ENCODE measurements at regions not wholly inside any gene's neighbourhood (a gene's known extent, or its start where the extent isn't known, plus 50 kb on each side); places are given as distances from the start of the nearest gene placed in this dataset.

GRCh38 chr7:46841248-46841647 is 740.7 kb downstream of the TNS3 start:
- H3K27me3 ChIP-seq: no peaks in the 10 kb centered on the region
- H3K36me3 ChIP-seq: no peaks in the 10 kb centered on the region
- 89 to 90% methylated on average over 3 of the region's 3 CpGs for WGBS, 2 donors
- H3K4me1 ChIP-seq: no peaks in the 10 kb centered on the region
- H3K27ac ChIP-seq: no peak overlapping the region
- TF ChIP-seq EP300 (IDR thresholded peaks at IDR 0.05): no peak
- no peak for TF ChIP-seq CTCF (IDR thresholded peaks at IDR 0.05)
- no peak for TF ChIP-seq POLR2A (IDR thresholded peaks at IDR 0.05)
- no peak overlapping the region for H3K4me3 ChIP-seq
- no peak for DNase-seq (ENCODE audit: low spot score in 2 of 2)
- H3K9me3 ChIP-seq: no peaks in the 10 kb centered on the region

GRCh38 chr7:46839651-46840050 is 742.3 kb downstream of the TNS3 start:
- no peaks in the 10 kb centered on the region for H3K9me3 ChIP-seq
- no peak for DNase-seq (ENCODE audit: low spot score in 2 of 2)
- H3K27ac ChIP-seq: no peak overlapping the region
- WGBS, 2 donors: 49 to 79% methylated on average over 3 of the region's 3 CpGs
- no peaks in the 10 kb centered on the region for H3K27me3 ChIP-seq
- no peaks in the 10 kb centered on the region for H3K4me1 ChIP-seq
- no peak overlapping the region for H3K4me3 ChIP-seq
- TF ChIP-seq EP300 (IDR thresholded peaks at IDR 0.05) (no peak), CTCF (IDR thresholded peaks at IDR 0.05) (no peak), POLR2A (IDR thresholded peaks at IDR 0.05) (no peak)
- H3K36me3 ChIP-seq: no peaks in the 10 kb centered on the region

GRCh38 chr7:46838463-46838862 is 743.4 kb downstream of the TNS3 start:
- 76 to 79% methylated on average over 5 of the region's 5 CpGs for WGBS, 2 donors
- no peak overlapping the region for H3K27ac ChIP-seq
- H3K27me3 ChIP-seq: no peaks in the 10 kb centered on the region

GRCh38 chr7:46835556-46835955 is 746.4 kb downstream of the TNS3 start:
- Histone ChIP-seq H3K4me1 (no peaks in the 10 kb centered on the region), H3K36me3 (no peaks in the 10 kb centered on the region), H3K27me3 (no peaks in the 10 kb centered on the region), H3K9me3 (no peaks in the 10 kb centered on the region), H3K27ac (no peak overlapping the region), H3K4me3 (no peak overlapping the region)
- TF ChIP-seq EP300 (IDR thresholded peaks at IDR 0.05) (no peak), POLR2A (IDR thresholded peaks at IDR 0.05) (no peak), CTCF (IDR thresholded peaks at IDR 0.05) (no peak)
- 68 to 80% methylated on average over 2 of the region's 2 CpGs for WGBS, 2 donors
- no peak for DNase-seq (ENCODE audit: low spot score in 2 of 2)

More at GRCh38 chr7:46838463-46838862, 743.4 kb downstream of the TNS3 start:
- TF ChIP-seq POLR2A (IDR thresholded peaks at IDR 0.05) (no peak), EP300 (IDR thresholded peaks at IDR 0.05) (no peak), CTCF (IDR thresholded peaks at IDR 0.05) (no peak)
- H3K9me3 ChIP-seq: no peaks in the 10 kb centered on the region
- DNase-seq (ENCODE audit: low spot score in 2 of 2): no peak
- H3K36me3 ChIP-seq: no peaks in the 10 kb centered on the region
- no peak overlapping the region for H3K4me3 ChIP-seq
- H3K4me1 ChIP-seq: no peaks in the 10 kb centered on the region

GRCh38 chr7:46834921-46835320 is 747.0 kb downstream of the TNS3 start:
- Histone ChIP-seq H3K4me1 (no peaks in the 10 kb centered on the region), H3K27ac (no peak overlapping the region), H3K9me3 (no peaks in the 10 kb centered on the region), H3K4me3 (no peak overlapping the region), H3K36me3 (no peaks in the 10 kb centered on the region), H3K27me3 (no peaks in the 10 kb centered on the region)
- WGBS, 2 donors: 76 to 86% methylated on average over 5 of the region's 5 CpGs
- TF ChIP-seq CTCF (IDR thresholded peaks at IDR 0.05): no peak
- TF ChIP-seq EP300 (IDR thresholded peaks at IDR 0.05): no peak
- TF ChIP-seq POLR2A (IDR thresholded peaks at IDR 0.05): no peak
- DNase-seq (ENCODE audit: low spot score in 2 of 2): no peak
